Ectodermal cell (in vitro differentiated cells): ENCODE measurements at regions not wholly inside any gene's neighbourhood (a gene's known extent, or its start where the extent isn't known, plus 50 kb on each side); places are given as distances from the start of the nearest gene placed in this dataset.

Experiments used
- H3K27ac ChIP-seq: 2 replicates; pipeline ENCODE4 v1.7.0; 2013; ENCODE audit warnings: mild to moderate bottlenecking, low read depth, low read length; ENCODE audit not compliant: insufficient read depth, poor library complexity, severe bottlenecking
- H3K27me3 ChIP-seq: 2 replicates; pipeline ENCODE4 v1.7.0; 2013; ENCODE audit warnings: mild to moderate bottlenecking, low read length; ENCODE audit not compliant: insufficient read depth, control insufficient read depth, poor library complexity, severe bottlenecking
- H3K36me3 ChIP-seq: one replicate; pipeline ENCODE4 v1.7.0; 2013; ENCODE audit warnings: low read length; ENCODE audit not compliant: control insufficient read depth, insufficient read depth
- H3K4me1 ChIP-seq: one replicate; pipeline ENCODE4 v1.7.0; 2013; ENCODE audit warnings: low read length; ENCODE audit not compliant: control insufficient read depth, insufficient read depth
- H3K4me3 ChIP-seq: 2 replicates; pipeline ENCODE4 v1.7.0; 2013; ENCODE audit warnings: low read depth, low read length, control low read depth; ENCODE audit not compliant: insufficient read depth
- H3K9me3 ChIP-seq: 2 replicates; pipeline ENCODE4 v1.7.0; 2013; ENCODE audit warnings: mild to moderate bottlenecking, low read length, moderate library complexity; ENCODE audit not compliant: control insufficient read depth
- WGBS, 2 experiments: methylation state at CpG; one replicate each; pipeline ENCODE4 v1.1.7; 2013; ENCODE audit warnings: missing lambda C conversion rate in 2 of 2; 5-methylcytosine and 5-hydroxymethylcytosine counted together

DNA sequence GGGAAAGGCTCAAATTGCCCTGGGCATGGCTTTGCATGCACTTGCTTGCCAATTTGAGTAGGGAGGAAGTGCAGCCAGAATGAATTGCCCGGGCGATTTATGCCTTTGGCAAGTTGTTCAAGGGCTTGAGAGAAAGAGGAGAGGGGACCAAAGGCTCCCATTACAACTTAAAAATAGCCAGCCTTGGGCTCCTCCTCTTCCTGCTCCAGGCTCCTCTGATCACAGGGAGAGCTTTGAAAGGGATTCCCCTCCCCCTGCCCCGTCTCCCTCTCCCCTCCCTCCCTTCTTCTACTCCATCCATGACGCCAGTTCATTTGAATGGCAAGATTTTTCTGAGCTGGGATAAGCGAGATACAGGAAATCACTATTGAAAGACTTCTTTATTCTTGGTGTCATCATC, 304.9 kb upstream of the JAG1 start:
- Histone ChIP-seq H3K4me1 (no peaks in the 10 kb centered on the region), H3K27ac (no peak overlapping the region), H3K36me3 (no peaks in the 10 kb centered on the region), H3K4me3 (no peak overlapping the region), H3K27me3 (no peaks in the 10 kb centered on the region), H3K9me3 (no peaks in the 10 kb centered on the region)
- 83 to 88% methylated on average over 5 of the region's 5 CpGs for WGBS, 2 experiments

DNA sequence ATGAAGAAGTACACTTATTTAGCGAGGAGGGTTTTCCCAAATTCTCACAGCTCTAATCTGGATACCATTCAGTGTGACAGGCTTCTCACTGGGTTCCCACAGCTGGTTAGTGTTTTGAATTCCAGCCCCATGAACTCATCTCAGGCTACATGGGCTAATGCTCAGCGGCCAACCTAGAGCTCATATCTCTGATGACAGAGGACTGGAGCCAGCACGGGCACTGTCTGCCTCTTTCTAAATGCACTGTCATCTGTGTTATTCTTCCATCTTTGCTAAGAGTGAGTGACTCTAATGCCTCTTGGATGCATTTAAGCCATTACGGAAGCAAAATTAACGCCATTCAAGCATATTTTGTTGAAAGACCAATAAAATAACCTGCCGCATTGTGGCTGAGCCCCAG, 308.9 kb upstream of the JAG1 start:
- Histone ChIP-seq H3K4me3 (no peak overlapping the region), H3K27me3 (no peaks in the 10 kb centered on the region), H3K36me3 (no peaks in the 10 kb centered on the region), H3K27ac (no peak overlapping the region), H3K9me3 (no peaks in the 10 kb centered on the region), H3K4me1 (no peaks in the 10 kb centered on the region)
- 78 to 81% methylated on average over 6 of the region's 6 CpGs for WGBS, 2 experiments

DNA sequence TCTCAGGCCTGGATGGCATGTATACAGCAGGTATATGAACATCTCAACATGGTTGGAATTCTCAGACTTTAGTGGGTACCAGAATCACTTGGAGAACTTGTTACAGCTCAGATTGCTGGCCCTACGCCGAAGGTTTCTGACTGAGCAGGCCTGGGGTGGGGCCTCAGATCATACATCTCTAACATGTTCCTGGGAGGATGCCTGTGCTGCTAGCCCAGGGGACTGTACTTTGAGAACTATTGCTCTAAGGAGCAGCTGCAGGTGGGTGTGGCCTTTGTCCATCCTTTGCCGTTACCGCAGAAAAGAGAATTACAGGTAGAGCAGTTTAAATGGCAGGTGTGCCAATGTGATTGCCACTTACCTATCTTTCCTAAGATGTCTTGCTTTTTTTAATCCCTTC, 310.5 kb upstream of the JAG1 start:
- H3K9me3 ChIP-seq, result no peaks in the 10 kb centered on the region

GRCh38 chr20:10984913-10985312, 311.1 kb upstream of the JAG1 start:
- Histone ChIP-seq H3K4me3 (no peak overlapping the region), H3K36me3 (no peaks in the 10 kb centered on the region), H3K27ac (no peak overlapping the region), H3K27me3 (no peaks in the 10 kb centered on the region), H3K4me1 (no peaks in the 10 kb centered on the region), H3K9me3 (no peaks in the 10 kb centered on the region)
- WGBS, 2 experiments, result 92 to 95% methylated on average over 6 of the region's 6 CpGs

More for the DNA sequence above, 310.5 kb upstream of the JAG1 start:
- Histone ChIP-seq H3K4me3 (no peak overlapping the region), H3K36me3 (no peaks in the 10 kb centered on the region), H3K27me3 (no peaks in the 10 kb centered on the region), H3K27ac (no peak overlapping the region), H3K4me1 (no peaks in the 10 kb centered on the region)
- 96% methylated on average over 4 of the region's 4 CpGs for WGBS, 2 experiments

DNA sequence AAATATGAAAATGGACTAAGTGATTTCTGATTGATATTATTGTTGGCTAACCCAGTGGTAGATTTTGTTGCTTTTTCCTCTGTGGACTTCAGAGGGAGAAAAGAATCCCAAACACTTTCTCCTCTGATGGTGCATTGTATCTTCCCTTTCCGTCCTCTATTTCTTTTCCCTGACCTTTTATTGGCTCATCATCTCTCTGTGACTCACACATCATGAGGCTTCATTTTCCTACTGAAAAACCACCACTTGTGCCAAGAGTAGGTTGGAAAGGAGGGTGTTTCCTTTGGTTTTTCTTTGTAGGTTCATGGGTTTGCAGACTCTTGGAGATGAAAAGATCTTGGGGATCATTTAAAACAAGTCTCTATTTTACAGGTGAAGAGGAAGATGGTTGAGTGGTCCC, 311.7 kb upstream of the JAG1 start:
- H3K36me3 ChIP-seq, result no peaks in the 10 kb centered on the region
- H3K9me3 ChIP-seq, result no peaks in the 10 kb centered on the region
- no peaks in the 10 kb centered on the region for H3K27me3 ChIP-seq
- no peaks in the 10 kb centered on the region for H3K4me1 ChIP-seq
- WGBS, 2 experiments, result 0% methylated on average over 1 of the region's 1 CpG
- no peak overlapping the region for H3K27ac ChIP-seq
- H3K4me3 ChIP-seq, result no peak overlapping the region

GRCh38 chr20:10986586-10986985, 312.8 kb upstream of the JAG1 start:
- H3K36me3 ChIP-seq, result no peaks in the 10 kb centered on the region
- H3K9me3 ChIP-seq, result no peaks in the 10 kb centered on the region
- WGBS, 2 experiments, result 97% methylated on average over 5 of the region's 5 CpGs
- no peak overlapping the region for H3K27ac ChIP-seq
- H3K4me1 ChIP-seq, result no peaks in the 10 kb centered on the region
- H3K4me3 ChIP-seq, result no peak overlapping the region
- no peaks in the 10 kb centered on the region for H3K27me3 ChIP-seq

DNA sequence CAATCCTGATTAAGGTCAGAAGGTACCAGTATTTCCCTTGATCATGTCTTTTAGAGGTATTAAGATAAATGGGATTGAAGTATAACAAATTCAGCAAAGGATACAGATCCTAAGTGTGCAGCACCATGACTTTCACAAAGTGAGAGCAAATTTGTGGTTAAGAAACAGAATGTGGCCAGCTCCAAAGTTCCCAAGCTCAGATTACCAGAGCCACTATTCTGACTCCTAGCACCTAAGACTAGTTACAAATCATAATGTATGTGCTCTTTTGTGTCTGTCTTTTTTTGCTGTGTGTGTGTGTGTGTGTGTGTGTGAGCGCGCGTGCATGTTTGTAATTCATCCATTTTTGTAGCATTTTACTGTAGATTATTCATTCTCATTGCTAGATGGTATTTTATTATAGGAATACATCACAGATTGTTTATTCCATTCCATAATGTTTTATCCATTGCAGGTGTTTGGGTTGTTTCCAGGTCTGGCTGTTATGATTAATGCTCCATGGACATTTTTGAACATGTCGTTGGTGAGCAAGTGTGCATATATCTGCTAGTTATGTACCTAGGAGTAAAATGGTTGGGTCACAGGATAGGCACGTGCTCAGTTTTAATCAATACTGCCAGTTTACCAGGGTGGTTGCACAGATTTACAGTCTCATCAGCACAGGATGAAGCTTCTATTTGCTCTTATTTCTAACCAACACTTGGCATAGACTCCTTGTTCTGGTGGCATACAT, 314.0 kb upstream of the JAG1 start:
- Histone ChIP-seq H3K9me3 (no peaks in the 10 kb centered on the region), H3K27ac (no peak overlapping the region), H3K27me3 (no peaks in the 10 kb centered on the region), H3K4me1 (no peaks in the 10 kb centered on the region), H3K36me3 (no peaks in the 10 kb centered on the region), H3K4me3 (no peak overlapping the region)
- WGBS, 2 experiments, result 45 to 49% methylated on average over 2 of the region's 5 CpGs

GRCh38 chr20:10990625-10991382, 317.0 kb upstream of the JAG1 start:
- no peaks in the 10 kb centered on the region for H3K36me3 ChIP-seq
- no peaks in the 10 kb centered on the region for H3K27me3 ChIP-seq
- H3K4me1 ChIP-seq, result no peaks in the 10 kb centered on the region
- H3K4me3 ChIP-seq, result no peak overlapping the region
- no peak overlapping the region for H3K27ac ChIP-seq
- no peaks in the 10 kb centered on the region for H3K9me3 ChIP-seq
- 95 to 97% methylated on average over 3 of the region's 3 CpGs for WGBS, 2 experiments

GRCh38 chr20:10992731-10993130, 318.9 kb upstream of the JAG1 start:
- H3K27ac ChIP-seq, result no peak overlapping the region
- no peaks in the 10 kb centered on the region for H3K9me3 ChIP-seq
- no peaks in the 10 kb centered on the region for H3K4me1 ChIP-seq
- no peaks in the 10 kb centered on the region for H3K36me3 ChIP-seq
- no peaks in the 10 kb centered on the region for H3K27me3 ChIP-seq
- H3K4me3 ChIP-seq, result no peak overlapping the region
- WGBS, 2 experiments, result 92 to 95% methylated on average over 5 to 6 of the region's 6 CpGs

- Histone ChIP-seq H3K27ac (no peak overlapping the region), H3K9me3 (no peaks in the 10 kb centered on the region), H3K27me3 (no peaks in the 10 kb centered on the region), H3K4me1 (no peaks in the 10 kb centered on the region), H3K4me3 (no peak overlapping the region), H3K36me3 (no peaks in the 10 kb centered on the region)
- WGBS, 2 experiments, result 92 to 95% methylated on average over 2 of the region's 2 CpGs
Measured at GRCh38 chr20:10994991-10995700, 321.3 kb upstream of the JAG1 start.
